HepG2 (cell line): ENCODE measurements at regions not wholly inside any gene's neighbourhood (a gene's known extent, or its start where the extent isn't known, plus 50 kb on each side); places are given as distances from the start of the nearest gene placed in this dataset.

Experiments
- YY1 ChIP-seq: IDR thresholded peaks from 2 replicates; pipeline ENCODE4 v1.6.1; 2011; ENCODE audit warnings: low read length, low read depth, moderate library complexity, mild to moderate bottlenecking; ENCODE audit not compliant: insufficient read depth, insufficient replicate concordance
- TF ChIP-seq, protein P1 (sequence below): sonication (generic); formaldehyde crosslinking; IDR thresholded peaks from 2 replicates; pipeline ENCODE4 v1.4.0; 2020; ENCODE audit warnings: missing genetic modification reagents

DNA sequence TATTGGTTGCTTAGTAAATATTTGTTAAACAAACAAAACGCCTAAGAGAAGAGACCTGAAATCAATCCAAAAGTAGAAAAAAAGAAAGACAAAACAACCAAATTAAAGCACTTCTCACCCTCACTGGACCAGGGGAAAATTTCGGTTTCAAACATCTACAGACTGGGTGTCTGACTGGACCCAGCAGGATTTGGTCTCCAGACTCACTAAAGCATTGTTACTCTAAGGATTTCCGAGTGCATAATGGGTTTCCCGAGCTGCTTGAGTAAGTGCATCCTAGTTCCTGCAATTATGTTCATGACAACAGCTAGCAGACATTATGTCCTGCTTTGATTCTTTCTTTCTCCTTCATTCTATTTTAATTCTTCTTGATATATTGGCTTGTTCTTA is 51.8 kb upstream of the FAM3C start:
- no peak for TF ChIP-seq YY1
- TF ChIP-seq, protein P1, sequence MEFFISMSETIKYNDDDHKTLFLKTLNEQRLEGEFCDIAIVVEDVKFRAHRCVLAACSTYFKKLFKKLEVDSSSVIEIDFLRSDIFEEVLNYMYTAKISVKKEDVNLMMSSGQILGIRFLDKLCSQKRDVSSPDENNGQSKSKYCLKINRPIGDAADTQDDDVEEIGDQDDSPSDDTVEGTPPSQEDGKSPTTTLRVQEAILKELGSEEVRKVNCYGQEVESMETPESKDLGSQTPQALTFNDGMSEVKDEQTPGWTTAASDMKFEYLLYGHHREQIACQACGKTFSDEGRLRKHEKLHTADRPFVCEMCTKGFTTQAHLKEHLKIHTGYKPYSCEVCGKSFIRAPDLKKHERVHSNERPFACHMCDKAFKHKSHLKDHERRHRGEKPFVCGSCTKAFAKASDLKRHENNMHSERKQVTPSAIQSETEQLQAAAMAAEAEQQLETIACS (CRISPR knock-in tag), result no peak
